Vagina (tissue), 2 donors: ENCODE measurements at regions not wholly inside any gene's neighbourhood (a gene's known extent, or its start where the extent isn't known, plus 50 kb on each side); places are given as distances from the start of the nearest gene placed in this dataset.

Experiments used
- POLR2A ChIP-seq, 2 donors: fragments of 450-650 bp; IDR thresholded peaks; one replicate each; pipeline ENCODE4 v1.6.1; 2017; ENCODE audit warnings: antibody characterized with exemption in 2 of 2, mild to moderate bottlenecking in 2 of 2, moderate library complexity in 2 of 2
- POLR2AphosphoS5 ChIP-seq, 2 donors: sonication (generic); formaldehyde crosslinking; IDR thresholded peaks; one replicate each; pipeline ENCODE4 v1.9.0; 2017; ENCODE audit warnings: antibody characterized with exemption in 2 of 2, mild to moderate bottlenecking in 2 of 2, low read depth in 1 of 2; ENCODE audit not compliant: insufficient read depth in 1 of 2
- TF ChIP-seq, protein P1 (sequence below), 3 experiments: fragments of 450-650 bp in 2 of 3; fragments of 200-600 bp in 1 of 3; sonication (generic) in 1 of 3; IDR thresholded peaks; one replicate each; pipeline ENCODE4 v1.5.1; 2017 to 2019; ENCODE audit warnings: antibody characterized with exemption in 3 of 3, mild to moderate bottlenecking in 2 of 3, moderate library complexity in 2 of 3

DNA sequence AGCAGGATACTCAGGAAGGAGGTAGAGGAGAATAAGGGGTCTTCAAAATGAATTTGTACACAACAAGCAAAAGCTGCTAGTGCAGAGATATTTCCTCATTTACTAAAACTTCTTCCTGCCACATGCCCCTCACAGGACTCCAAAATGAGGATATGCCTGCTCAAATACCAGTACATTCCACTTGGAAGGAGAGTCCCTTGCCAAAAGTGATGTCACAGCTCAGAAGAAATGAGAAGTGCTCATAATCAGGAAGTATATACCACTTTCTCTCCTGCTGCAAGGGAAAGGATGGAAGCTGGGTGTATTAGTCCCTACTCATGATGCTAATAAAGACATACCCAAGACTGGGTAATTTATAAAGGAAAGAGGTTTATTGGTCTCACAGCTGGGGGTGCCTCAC, 87.7 kb upstream of the FSHR start:
- TF ChIP-seq, protein P1, sequence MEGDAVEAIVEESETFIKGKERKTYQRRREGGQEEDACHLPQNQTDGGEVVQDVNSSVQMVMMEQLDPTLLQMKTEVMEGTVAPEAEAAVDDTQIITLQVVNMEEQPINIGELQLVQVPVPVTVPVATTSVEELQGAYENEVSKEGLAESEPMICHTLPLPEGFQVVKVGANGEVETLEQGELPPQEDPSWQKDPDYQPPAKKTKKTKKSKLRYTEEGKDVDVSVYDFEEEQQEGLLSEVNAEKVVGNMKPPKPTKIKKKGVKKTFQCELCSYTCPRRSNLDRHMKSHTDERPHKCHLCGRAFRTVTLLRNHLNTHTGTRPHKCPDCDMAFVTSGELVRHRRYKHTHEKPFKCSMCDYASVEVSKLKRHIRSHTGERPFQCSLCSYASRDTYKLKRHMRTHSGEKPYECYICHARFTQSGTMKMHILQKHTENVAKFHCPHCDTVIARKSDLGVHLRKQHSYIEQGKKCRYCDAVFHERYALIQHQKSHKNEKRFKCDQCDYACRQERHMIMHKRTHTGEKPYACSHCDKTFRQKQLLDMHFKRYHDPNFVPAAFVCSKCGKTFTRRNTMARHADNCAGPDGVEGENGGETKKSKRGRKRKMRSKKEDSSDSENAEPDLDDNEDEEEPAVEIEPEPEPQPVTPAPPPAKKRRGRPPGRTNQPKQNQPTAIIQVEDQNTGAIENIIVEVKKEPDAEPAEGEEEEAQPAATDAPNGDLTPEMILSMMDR (IDR thresholded peaks at IDR 0.05), result no peak
- TF ChIP-seq POLR2AphosphoS5 (IDR thresholded peaks at IDR 0.05; ENCODE audit: insufficient read depth in 1 of 2, low read depth in 1 of 2) (no peak), POLR2A (IDR thresholded peaks at IDR 0.05) (no peak)
